Pancreas (tissue), 10 donors: ENCODE measurements at regions not wholly inside any gene's neighbourhood (a gene's known extent, or its start where the extent isn't known, plus 50 kb on each side); places are given as distances from the start of the nearest gene placed in this dataset.
"Not testable (repeated sequence)": the region's sequence is repeated elsewhere in the genome, so short reads cannot be mapped to it uniquely, and the experiment has no call there.

Experiments used
- ATAC-seq, 4 donors: fragments of 200-7000 bp; cut with Tn5 transposase; one replicate each; pipeline versions ENCODE4 v1.8.0 to v1.9.1; 2020; ENCODE audit warnings: mild to moderate bottlenecking in 4 of 4, moderate library complexity in 4 of 4
- DNase-seq, 6 donors: peaks; one replicate each; pipeline ENCODE4 v3.0.0-alpha.2; 2020
- FAIRE-seq: peaks from 2 replicates; lab custom pipeline; 2012; peaks lifted over from hg19 to GRCh38; lab: Jason Lieb, UNC
- H3K27ac ChIP-seq, 4 donors: fragments of 200-600 bp; sonication (generic); 1 replicate in 3 of 4; 2 replicates in 1 of 4; pipeline versions ENCODE4 v1.5.0 to v1.8.0; 2020
- H3K27me3 ChIP-seq, 4 donors: fragments of 200-600 bp; one replicate each; pipeline ENCODE4 v1.8.0; 2021
- H3K36me3 ChIP-seq, 3 donors: fragments of 200-600 bp; sonication (generic) in 1 of 3; one replicate each; pipeline versions ENCODE4 v1.5.0 to v1.8.0; 2020 to 2021
- H3K4me1 ChIP-seq, 3 donors: fragments of 200-600 bp; one replicate each; pipeline ENCODE4 v1.8.0; 2021
- H3K4me3 ChIP-seq, 4 donors: fragments of 200-600 bp; sonication (generic) in 2 of 4; one replicate each; pipeline versions ENCODE4 v1.5.0 to v1.8.0; 2020 to 2021
- H3K9me3 ChIP-seq, 4 donors: fragments of 200-600 bp; one replicate each; pipeline ENCODE4 v1.8.0; 2021
- CTCF ChIP-seq, 4 donors: fragments of 200-600 bp; sonication (generic) in 3 of 4; IDR thresholded peaks; one replicate each; pipeline versions ENCODE4 v1.5.0 to v1.8.0; 2021; ENCODE audit warnings: antibody characterized with exemption in 4 of 4
- WGBS, 2 donors: extraction: QIAGEN DNeasy Blood & Tissue Kit; methylation state at CpG; one replicate each; pipeline ENCODE4 v1.1.7; 2013; 5-methylcytosine and 5-hydroxymethylcytosine counted together
- intact Hi-C, 3 donors: fragments of 100-400 bp; cut with DNase I; formaldehyde crosslinking; loops; one replicate each; pipeline versions ENCODE4 v1.11.1 to v1.14.2; 2022
- donor health status: healthy with polysubstance abuse.
- donor health status: DM: no; HTN: no; CAD: no; lungs with moderate emphysema.
- donor health status: DM: no; HTN: no; CAD: no.
- donor health status: control.
- donor health status: control.
- donor health status: Bipolar disorder and iron deficiency.
- donor health status: DM: yes; HTN: yes; CAD: no.
- donor health status: DM: no; HTN: no; CAD: no.
- donor health status: DM: no; HTN: no; CAD: no.
- donor health status: DM: yes; HTN: yes; CAD: no.

GRCh38 chr2:131631648-131632047 is 104.0 kb downstream of the CCDC74A start:
- DNase-seq, ATAC-seq, intact Hi-C loops, H3K9me3 ChIP-seq, H3K27me3 ChIP-seq, H3K36me3 ChIP-seq, H3K27ac ChIP-seq, H3K4me1 ChIP-seq, H3K4me3 ChIP-seq, FAIRE-seq: not testable (repeated sequence)
- WGBS, 2 donors, result 84 to 95% methylated on average over 2 of the region's 2 CpGs

- 81 to 85% methylated on average over 8 of the region's 8 CpGs for WGBS, 2 donors
- peak in 1 of 6 donors; percentile 41 for DNase-seq
- H3K4me1 ChIP-seq, H3K36me3 ChIP-seq, ATAC-seq, H3K27me3 ChIP-seq, intact Hi-C loops, H3K9me3 ChIP-seq, H3K27ac ChIP-seq, FAIRE-seq, H3K4me3 ChIP-seq: not testable (repeated sequence)
These were observed 105.7 kb downstream of the CCDC74A start for GRCh38 chr2:131633405-131633804.

GRCh38 chr2:131633827-131634695 is 106.4 kb downstream of the CCDC74A start:
- H3K4me1 ChIP-seq, H3K4me3 ChIP-seq, intact Hi-C loops, H3K27me3 ChIP-seq, ATAC-seq, FAIRE-seq, H3K27ac ChIP-seq, H3K9me3 ChIP-seq, H3K36me3 ChIP-seq: not testable (repeated sequence)
- 75 to 84% methylated on average over 10 of the region's 10 CpGs for WGBS, 2 donors
- DNase-seq, result peak in 1 of 6 donors; percentile 25

DNA sequence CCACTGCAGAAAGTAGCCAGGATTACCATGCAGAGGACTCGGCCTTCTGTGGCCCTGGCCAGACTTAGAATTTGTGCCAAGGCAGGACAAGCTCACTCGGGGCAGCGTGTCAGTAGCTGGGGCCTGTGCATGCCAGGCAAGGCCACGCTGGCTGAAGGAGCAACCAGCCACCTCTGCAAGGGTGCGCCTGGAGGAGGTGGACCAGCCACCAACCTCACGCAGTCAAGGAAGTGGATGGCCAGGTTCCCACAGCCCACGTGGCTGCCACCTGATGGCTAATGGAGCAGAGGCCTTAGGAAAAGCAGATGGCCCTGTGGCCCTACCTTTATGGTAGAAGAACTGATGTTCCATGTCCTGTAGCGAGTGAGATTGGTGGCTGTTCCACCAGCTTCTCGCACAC is 107.9 kb downstream of the CCDC74A start:
- intact Hi-C loops, result no loop called here
- H3K36me3 ChIP-seq, result no peaks in the 10 kb centered on the region
- WGBS, 2 donors, result 82 to 86% methylated on average over 9 of the region's 9 CpGs
- ATAC-seq (no peak), DNase-seq (no peak), FAIRE-seq (no peak)
- no peak overlapping the region for H3K4me3 ChIP-seq
- TF ChIP-seq CTCF (IDR thresholded peaks at IDR 0.05), result no peak
- H3K4me1 ChIP-seq, result no peaks in the 10 kb centered on the region
- no peaks in the 10 kb centered on the region for H3K9me3 ChIP-seq
- no peak overlapping the region for H3K27ac ChIP-seq
- no peaks in the 10 kb centered on the region for H3K27me3 ChIP-seq

- ATAC-seq, H3K36me3 ChIP-seq, H3K27ac ChIP-seq, H3K27me3 ChIP-seq, H3K4me3 ChIP-seq, H3K4me1 ChIP-seq, H3K9me3 ChIP-seq, intact Hi-C loops, FAIRE-seq, DNase-seq: not testable (repeated sequence)
- 75 to 88% methylated on average over 7 of the region's 7 CpGs for WGBS, 2 donors
These were observed 109.1 kb downstream of the CCDC74A start for GRCh38 chr2:131636704-131637308.

DNA sequence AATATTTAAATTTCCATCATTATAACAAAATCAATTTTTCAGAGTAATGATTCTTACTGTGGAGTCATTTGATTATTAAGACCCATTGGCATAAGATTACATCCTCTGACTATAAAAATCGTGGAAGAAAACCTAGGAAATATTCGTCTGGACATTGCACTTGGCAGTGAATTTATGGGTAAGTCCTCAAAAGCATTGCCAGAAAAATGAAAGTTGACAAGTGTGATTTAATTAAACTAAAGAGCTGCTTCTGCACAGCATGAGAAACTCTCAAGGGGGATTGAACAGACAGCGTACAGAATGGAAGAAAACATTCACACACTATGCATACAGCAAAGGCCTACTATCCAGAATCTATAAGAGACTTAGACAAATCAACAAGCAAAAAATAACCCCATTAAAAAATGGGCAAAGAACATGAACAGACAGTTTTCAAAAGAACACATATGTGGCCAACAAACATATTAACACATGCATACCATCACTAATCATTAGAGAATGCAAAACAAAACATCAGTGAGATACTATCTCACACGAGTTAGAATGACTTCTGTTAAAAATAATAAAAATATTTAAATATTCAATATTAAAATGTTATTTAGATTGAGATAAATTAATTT is 111.4 kb downstream of the CCDC74A start:
- DNase-seq, H3K27me3 ChIP-seq, intact Hi-C loops, FAIRE-seq, H3K4me1 ChIP-seq, H3K9me3 ChIP-seq, H3K4me3 ChIP-seq, ATAC-seq, H3K36me3 ChIP-seq, H3K27ac ChIP-seq: not testable (repeated sequence)
- WGBS, 2 donors, result 61 to 72% methylated on average over 4 of the region's 4 CpGs

DNA sequence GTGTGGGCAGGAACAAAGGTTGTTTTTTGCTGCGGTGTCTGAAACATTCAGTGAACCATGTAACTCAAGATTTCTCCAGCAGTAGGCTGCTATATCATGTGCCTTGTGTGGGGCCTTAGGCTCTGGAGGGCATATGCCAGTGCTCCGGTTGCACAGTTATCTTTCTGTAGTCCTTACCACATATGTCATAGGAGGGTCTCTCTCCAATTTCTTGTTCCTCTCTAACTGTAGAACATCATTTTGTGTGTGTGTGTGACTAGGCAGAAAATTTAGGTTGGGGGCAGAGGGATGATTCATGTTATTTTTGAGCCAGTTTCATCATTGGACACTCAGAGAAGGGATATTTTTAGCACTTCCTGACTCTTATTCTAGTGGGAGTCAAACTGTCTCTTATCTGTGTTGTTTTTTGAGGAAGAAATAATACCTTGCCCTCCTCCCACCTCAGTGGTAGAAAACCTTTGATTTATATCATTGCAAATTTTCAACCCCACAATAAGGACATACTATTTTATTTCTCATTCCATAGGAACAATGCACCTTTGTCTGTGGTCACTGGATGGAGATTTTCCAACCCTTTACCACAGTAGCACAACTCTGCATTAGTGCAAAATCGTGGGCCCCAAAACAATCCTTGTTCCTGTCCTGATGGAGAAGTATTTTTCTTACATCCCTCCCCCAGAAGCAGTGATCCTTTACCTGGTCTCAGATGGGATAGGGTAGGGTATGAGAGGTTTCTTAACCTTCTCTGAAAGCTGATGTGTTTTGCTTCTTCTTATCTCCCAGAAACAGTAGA is 113.9 kb downstream of the CCDC74A start:
- H3K36me3 ChIP-seq, result no peaks in the 10 kb centered on the region
- ATAC-seq (no peak), DNase-seq (no peak), FAIRE-seq (no peak)
- 63 to 64% methylated on average over 3 of the region's 3 CpGs for WGBS, 2 donors
- no peaks in the 10 kb centered on the region for H3K4me1 ChIP-seq
- no peak overlapping the region for H3K4me3 ChIP-seq
- H3K9me3 ChIP-seq, result no peaks in the 10 kb centered on the region
- no peak for TF ChIP-seq CTCF (IDR thresholded peaks at IDR 0.05)
- intact Hi-C loops, result no loop called here
- H3K27me3 ChIP-seq, result peaks cover 0 to 5% (median 0%) of the 10 kb centered on the region in 4 donors
- H3K27ac ChIP-seq, result no peak overlapping the region

GRCh38 chr2:131643180-131643579 is 115.5 kb downstream of the CCDC74A start:
- H3K4me1 ChIP-seq, intact Hi-C loops, H3K9me3 ChIP-seq, H3K27ac ChIP-seq, DNase-seq, ATAC-seq, H3K36me3 ChIP-seq, H3K27me3 ChIP-seq, FAIRE-seq, H3K4me3 ChIP-seq: not testable (repeated sequence)
- 52 to 61% methylated on average over 3 of the region's 3 CpGs for WGBS, 2 donors
